OCI-LY7 (cell line): ENCODE measurements at regions not wholly inside any gene's neighbourhood (a gene's known extent, or its start where the extent isn't known, plus 50 kb on each side); places are given as distances from the start of the nearest gene placed in this dataset.

ENCODE experiments used
- BruUV-seq: library from RNA; stranded (reverse); fragments of 400-500 nt; replicated peaks from 2 replicates; lab custom pipeline; 2021; lab: Mats Ljungman, UMichigan
- CTCF ChIA-PET: fragments of 300-600 bp; sonication (Branson Sonifier 250); formaldehyde crosslinking; loops from one replicate; lab custom pipeline; 2022; ENCODE audit warnings: antibody characterized with exemption; ENCODE audit not compliant: unreplicated experiment; lab: Charles Lee
- POLR2A ChIA-PET: fragments of 300-600 bp; sonication (Branson Sonifier 250); formaldehyde crosslinking; loops from one replicate; lab custom pipeline; 2022; ENCODE audit warnings: antibody characterized with exemption; lab: Charles Lee
- DNase-seq: peaks from one replicate; pipeline ENCODE4 v3.0.0-alpha.2; 2015; ENCODE audit warnings: low spot score
- H2AFZ ChIP-seq: fragments of 200-600 bp; sonication (generic), shearing (Covaris generic); 2 replicates; pipeline ENCODE4 v1.6.1; 2014; ENCODE audit warnings: mild to moderate bottlenecking, antibody characterized with exemption, low read length, moderate library complexity
- H3K27ac ChIP-seq: fragments of 200-600 bp; sonication (generic); 2 replicates; pipeline ENCODE4 v1.5.1; 2014; ENCODE audit warnings: mixed run types, low read depth, mild to moderate bottlenecking, moderate library complexity, low read length, inconsistent platforms; ENCODE audit not compliant: poor library complexity, severe bottlenecking
- H3K36me3 ChIP-seq: fragments of 200-600 bp; sonication (generic); 2 replicates; pipeline ENCODE4 v1.6.1; 2014; ENCODE audit warnings: mild to moderate bottlenecking, antibody characterized with exemption, low read length, moderate library complexity, mixed read lengths; ENCODE audit not compliant: insufficient read depth
- H3K4me1 ChIP-seq: fragments of 200-600 bp; sonication (generic); 2 replicates; pipeline ENCODE4 v1.5.1; 2014; ENCODE audit warnings: mild to moderate bottlenecking, low read length; ENCODE audit not compliant: insufficient read depth, poor library complexity, severe bottlenecking
- H3K4me2 ChIP-seq: fragments of 200-600 bp; sonication (generic); 2 replicates; pipeline ENCODE4 v1.6.1; 2014; ENCODE audit warnings: mild to moderate bottlenecking, low read length
- H3K4me3 ChIP-seq: fragments of 200-600 bp; sonication (generic); 2 replicates; pipeline ENCODE4 v1.5.1; 2014; ENCODE audit warnings: mild to moderate bottlenecking, low read depth, low read length; ENCODE audit not compliant: poor library complexity, severe bottlenecking
- H3K79me2 ChIP-seq: fragments of 200-600 bp; sonication (generic); 2 replicates; pipeline ENCODE4 v1.6.1; 2016; ENCODE audit warnings: low read depth, mild to moderate bottlenecking, low read length, moderate library complexity, mixed read lengths; ENCODE audit not compliant: insufficient read depth
- H3K9me2 ChIP-seq: fragments of 200-600 bp; sonication (generic); 2 replicates; pipeline ENCODE4 v1.6.1; 2016; ENCODE audit warnings: mild to moderate bottlenecking, low read length, mixed read lengths; ENCODE audit not compliant: insufficient read depth
- H3K9me3 ChIP-seq: fragments of 200-600 bp; sonication (generic); 2 replicates; pipeline ENCODE4 v1.6.1; 2014; ENCODE audit warnings: mild to moderate bottlenecking, mixed run types, low read length, mixed read lengths
- H4K20me1 ChIP-seq: fragments of 200-600 bp; sonication (generic); 2 replicates; pipeline ENCODE4 v1.6.1; 2014; ENCODE audit warnings: mild to moderate bottlenecking, antibody characterized with exemption, low read length, moderate library complexity, mixed read lengths; ENCODE audit not compliant: insufficient read depth
- EZH2phosphoT487 ChIP-seq: fragments of 200-600 bp; sonication (generic); IDR thresholded peaks from 2 replicates; pipeline ENCODE4 v1.6.1; 2018; ENCODE audit warnings: low read depth, borderline replicate concordance, mild to moderate bottlenecking, mixed run types, antibody characterized with exemption, low read length, moderate library complexity, mixed read lengths
- intact Hi-C: fragments of 100-400 bp; cut with micrococcal nuclease; formaldehyde crosslinking; loops from one replicate; pipeline ENCODE4 v1.10.0; 2022; ENCODE audit not compliant: unreplicated experiment
- TF ChIP-seq, protein P1 (sequence below): fragments of 200-600 bp; sonication (generic); conservative IDR thresholded peaks from 2 replicates; pipeline ENCODE4 v1.5.1; 2014; ENCODE audit warnings: mild to moderate bottlenecking, antibody characterized with exemption, low read length, moderate library complexity, mixed read lengths

DNA sequence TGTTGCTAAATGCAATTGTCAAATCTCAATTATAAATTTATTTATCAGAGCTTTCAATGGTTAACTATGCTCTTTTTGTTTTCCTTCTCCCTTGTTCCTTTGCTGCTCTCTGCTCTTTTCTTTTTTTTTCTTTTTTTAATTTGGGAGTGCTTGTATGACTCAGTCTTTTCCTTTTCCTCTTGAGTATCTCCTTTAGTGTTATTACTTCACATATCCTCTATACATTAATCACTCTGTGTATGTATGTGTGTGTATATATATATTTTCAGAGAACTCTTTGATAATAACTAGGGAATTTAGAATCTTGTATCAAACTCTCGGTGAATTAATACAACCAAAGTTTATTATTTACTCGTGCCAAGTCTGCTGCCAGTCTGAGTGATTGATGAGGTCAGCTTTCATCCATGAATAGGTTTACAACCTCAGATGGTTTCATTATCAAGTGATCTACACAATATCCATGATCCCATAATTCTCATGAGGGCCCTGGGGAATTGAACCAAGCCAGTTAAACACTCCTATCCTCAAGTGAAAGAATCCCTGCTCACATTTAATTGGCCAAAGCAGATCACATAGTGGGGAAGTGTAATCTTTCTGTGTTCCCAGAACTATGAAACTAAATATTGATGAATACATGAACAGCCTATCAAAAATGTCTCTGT is 743.4 kb upstream of the CNTN5 start:
- BruUV-seq, result no TSS peak
- intact Hi-C loops, result no loop called here
- H3K79me2 ChIP-seq, result no peaks in the 10 kb centered on the region
- H3K36me3 ChIP-seq, result no peaks in the 10 kb centered on the region
- H3K4me1 ChIP-seq, result no peaks in the 10 kb centered on the region
- H3K9me3 ChIP-seq, result 0 out of 2 replicates have a peak, but pooled peaks cover 2% of the 10 kb centered on the region
- H3K9me2 ChIP-seq, result no peaks in the 10 kb centered on the region
- H3K27ac ChIP-seq, result no peak overlapping the region
- H2AFZ ChIP-seq, result no peak overlapping the region
- DNase-seq, result no peak
- H3K4me3 ChIP-seq, result no peak overlapping the region
- POLR2A ChIA-PET, result no interaction called here
- CTCF ChIA-PET, result no interaction called here
- no peak overlapping the region for H3K4me2 ChIP-seq
- H4K20me1 ChIP-seq, result no peaks in the 10 kb centered on the region
- TF ChIP-seq, protein P1, sequence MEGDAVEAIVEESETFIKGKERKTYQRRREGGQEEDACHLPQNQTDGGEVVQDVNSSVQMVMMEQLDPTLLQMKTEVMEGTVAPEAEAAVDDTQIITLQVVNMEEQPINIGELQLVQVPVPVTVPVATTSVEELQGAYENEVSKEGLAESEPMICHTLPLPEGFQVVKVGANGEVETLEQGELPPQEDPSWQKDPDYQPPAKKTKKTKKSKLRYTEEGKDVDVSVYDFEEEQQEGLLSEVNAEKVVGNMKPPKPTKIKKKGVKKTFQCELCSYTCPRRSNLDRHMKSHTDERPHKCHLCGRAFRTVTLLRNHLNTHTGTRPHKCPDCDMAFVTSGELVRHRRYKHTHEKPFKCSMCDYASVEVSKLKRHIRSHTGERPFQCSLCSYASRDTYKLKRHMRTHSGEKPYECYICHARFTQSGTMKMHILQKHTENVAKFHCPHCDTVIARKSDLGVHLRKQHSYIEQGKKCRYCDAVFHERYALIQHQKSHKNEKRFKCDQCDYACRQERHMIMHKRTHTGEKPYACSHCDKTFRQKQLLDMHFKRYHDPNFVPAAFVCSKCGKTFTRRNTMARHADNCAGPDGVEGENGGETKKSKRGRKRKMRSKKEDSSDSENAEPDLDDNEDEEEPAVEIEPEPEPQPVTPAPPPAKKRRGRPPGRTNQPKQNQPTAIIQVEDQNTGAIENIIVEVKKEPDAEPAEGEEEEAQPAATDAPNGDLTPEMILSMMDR, result no peak
- TF ChIP-seq EZH2phosphoT487, result no peak

DNA sequence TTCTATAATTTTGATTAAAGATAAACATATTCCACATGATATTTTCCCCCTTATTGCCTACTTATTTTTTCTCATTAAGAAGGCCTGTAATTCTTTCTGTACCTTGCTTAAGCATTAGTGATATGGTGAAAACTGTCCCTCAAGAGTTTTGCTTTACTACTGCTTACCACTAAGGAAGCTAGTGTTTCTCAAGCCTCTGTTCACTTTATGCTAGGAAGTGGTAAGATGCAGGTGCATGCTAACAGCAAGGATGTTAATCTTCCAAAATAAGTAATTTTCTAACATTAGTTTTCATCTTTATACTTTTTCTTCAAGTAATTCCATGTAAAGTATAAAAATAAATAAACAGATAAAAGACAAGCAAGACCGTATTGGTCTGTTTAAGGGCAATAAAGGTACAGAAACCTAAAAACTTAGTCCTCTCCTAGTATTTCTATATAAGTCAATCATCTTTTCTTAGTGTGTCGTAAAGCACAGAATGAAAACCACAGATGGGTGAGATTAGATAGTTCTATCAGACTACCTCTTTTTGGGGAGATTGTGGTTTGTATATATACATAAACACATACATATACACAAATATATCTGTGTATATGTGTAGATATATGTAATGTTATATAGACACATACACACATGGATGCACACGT is 731.0 kb upstream of the CNTN5 start:
- CTCF ChIA-PET, result no interaction called here
- no peak overlapping the region for H3K4me2 ChIP-seq
- no peak overlapping the region for H3K27ac ChIP-seq
- no peaks in the 10 kb centered on the region for H4K20me1 ChIP-seq
- no peak overlapping the region for H3K4me3 ChIP-seq
- no peaks in the 10 kb centered on the region for H3K9me2 ChIP-seq
- H3K79me2 ChIP-seq, result no peaks in the 10 kb centered on the region
- no peaks in the 10 kb centered on the region for H3K9me3 ChIP-seq
- H3K36me3 ChIP-seq, result no peaks in the 10 kb centered on the region
- H2AFZ ChIP-seq, result no peak overlapping the region
- intact Hi-C loops, result loop anchor here (2.0 kb wide), 1 partner anchor 57 kb away; no protein-coding TSS in a partner anchor
- no peak for DNase-seq
- no TSS peak for BruUV-seq
- no peaks in the 10 kb centered on the region for H3K4me1 ChIP-seq
- POLR2A ChIA-PET, result no interaction called here
- TF ChIP-seq EZH2phosphoT487, result no peak
- TF ChIP-seq, protein P1, result no peak
